Liver (tissue), 3 donors: ENCODE measurements at regions not wholly inside any gene's neighbourhood (a gene's known extent, or its start where the extent isn't known, plus 50 kb on each side); places are given as distances from the start of the nearest gene placed in this dataset.

ENCODE experiments used
- EGR1 ChIP-seq, 2 donors: IDR thresholded peaks; 2 replicates each; pipeline ENCODE4 v1.6.1; 2016 to 2018; ENCODE audit warnings: antibody characterized with exemption in 2 of 2, low read depth in 2 of 2
- JUND ChIP-seq, 2 donors: IDR thresholded peaks; 2 replicates each; pipeline ENCODE4 v1.6.1; 2016; ENCODE audit warnings: antibody characterized with exemption in 2 of 2
- RAD21 ChIP-seq, 2 donors: IDR thresholded peaks; 2 replicates each; pipeline ENCODE4 v1.6.1; 2016; ENCODE audit warnings: antibody characterized with exemption in 2 of 2, mild to moderate bottlenecking in 2 of 2
- TAF1 ChIP-seq: conservative IDR thresholded peaks from 2 replicates; pipeline ENCODE4 v1.6.1; 2016; ENCODE audit warnings: antibody characterized with exemption, mild to moderate bottlenecking
- YY1 ChIP-seq: IDR thresholded peaks from 2 replicates; pipeline ENCODE4 v1.6.1; 2016; ENCODE audit warnings: antibody characterized with exemption, mild to moderate bottlenecking
- TF ChIP-seq, protein P1 (sequence below): fragments of 150-350 bp; IDR thresholded peaks from 2 replicates; pipeline ENCODE4 v1.5.1; 2017; ENCODE audit warnings: improper control_type of control experiment, low read depth, low read length; ENCODE audit not compliant: missing input control
- TF ChIP-seq, protein P2 (sequence below): IDR thresholded peaks from 2 replicates; pipeline ENCODE4 v1.6.1; 2016; ENCODE audit warnings: antibody characterized with exemption
- donor health status: healthy.
- donor health status: healthy.

DNA sequence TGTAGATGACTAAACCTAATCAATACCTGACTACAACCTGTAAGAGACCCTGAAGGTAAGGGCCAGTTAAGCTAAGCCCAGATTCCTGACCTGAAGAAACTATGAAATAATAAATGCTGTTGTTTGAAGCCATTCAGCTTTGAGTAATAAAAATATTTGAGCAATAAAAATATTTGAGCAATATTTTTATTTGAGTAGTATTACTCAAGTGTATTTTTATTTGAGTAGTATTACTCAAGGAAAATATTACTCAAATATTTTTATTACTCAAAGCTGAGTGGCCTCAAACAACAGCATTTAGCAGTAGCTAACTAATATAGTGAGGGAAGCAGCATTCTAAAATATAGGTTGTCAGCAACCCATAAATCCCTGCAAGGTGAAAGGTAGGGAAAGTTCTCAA lies 143.8 kb upstream of the RARB start:
- TF ChIP-seq YY1 (no peak), JUND (IDR thresholded peaks at IDR 0.05) (no peak), RAD21 (IDR thresholded peaks at IDR 0.05) (no peak), EGR1 (IDR thresholded peaks at IDR 0.05; ENCODE audit: low read depth in 2 of 2) (no peak), TAF1 (no peak)
- TF ChIP-seq, protein P1, sequence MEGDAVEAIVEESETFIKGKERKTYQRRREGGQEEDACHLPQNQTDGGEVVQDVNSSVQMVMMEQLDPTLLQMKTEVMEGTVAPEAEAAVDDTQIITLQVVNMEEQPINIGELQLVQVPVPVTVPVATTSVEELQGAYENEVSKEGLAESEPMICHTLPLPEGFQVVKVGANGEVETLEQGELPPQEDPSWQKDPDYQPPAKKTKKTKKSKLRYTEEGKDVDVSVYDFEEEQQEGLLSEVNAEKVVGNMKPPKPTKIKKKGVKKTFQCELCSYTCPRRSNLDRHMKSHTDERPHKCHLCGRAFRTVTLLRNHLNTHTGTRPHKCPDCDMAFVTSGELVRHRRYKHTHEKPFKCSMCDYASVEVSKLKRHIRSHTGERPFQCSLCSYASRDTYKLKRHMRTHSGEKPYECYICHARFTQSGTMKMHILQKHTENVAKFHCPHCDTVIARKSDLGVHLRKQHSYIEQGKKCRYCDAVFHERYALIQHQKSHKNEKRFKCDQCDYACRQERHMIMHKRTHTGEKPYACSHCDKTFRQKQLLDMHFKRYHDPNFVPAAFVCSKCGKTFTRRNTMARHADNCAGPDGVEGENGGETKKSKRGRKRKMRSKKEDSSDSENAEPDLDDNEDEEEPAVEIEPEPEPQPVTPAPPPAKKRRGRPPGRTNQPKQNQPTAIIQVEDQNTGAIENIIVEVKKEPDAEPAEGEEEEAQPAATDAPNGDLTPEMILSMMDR: no peak
- TF ChIP-seq, protein P2, sequence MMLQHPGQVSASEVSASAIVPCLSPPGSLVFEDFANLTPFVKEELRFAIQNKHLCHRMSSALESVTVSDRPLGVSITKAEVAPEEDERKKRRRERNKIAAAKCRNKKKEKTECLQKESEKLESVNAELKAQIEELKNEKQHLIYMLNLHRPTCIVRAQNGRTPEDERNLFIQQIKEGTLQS: no peak
